A673 (cell line): ENCODE measurements at regions not wholly inside any gene's neighbourhood (a gene's known extent, or its start where the extent isn't known, plus 50 kb on each side); places are given as distances from the start of the nearest gene placed in this dataset.

Source experiments
- BruUV-seq: library from RNA; stranded (reverse); fragments of 400-500 nt; replicated peaks from 2 replicates; lab custom pipeline; 2021; lab: Mats Ljungman, UMichigan
- CTCF ChIA-PET: fragments of 300-600 bp; sonication (Branson Sonifier 250); formaldehyde crosslinking; loops from one replicate; lab custom pipeline; 2022; ENCODE audit warnings: antibody characterized with exemption; lab: Charles Lee
- POLR2A ChIA-PET: fragments of 300-600 bp; sonication (Branson Sonifier 250); formaldehyde crosslinking; loops from one replicate; lab custom pipeline; 2022; ENCODE audit warnings: antibody characterized with exemption; ENCODE audit not compliant: low non-redundant PET; lab: Charles Lee
- DNase-seq: peaks from one replicate; pipeline ENCODE4 v3.0.0-alpha.2; 2015; ENCODE audit warnings: low spot score
- H3K27ac ChIP-seq: fragments of 200-600 bp; sonication (generic); 2 replicates; pipeline ENCODE4 v1.5.1; 2016; ENCODE audit warnings: mixed run types, low read depth, mild to moderate bottlenecking, mixed read lengths, antibody characterized with exemption, low read length; ENCODE audit not compliant: poor library complexity, severe bottlenecking
- H3K27me3 ChIP-seq: fragments of 200-600 bp; sonication (generic); replicated peaks from 2 replicates; pipeline ENCODE4 v1.6.1; 2017; ENCODE audit warnings: mixed run types, low read depth, mild to moderate bottlenecking, mixed read lengths, antibody characterized with exemption, low read length; ENCODE audit not compliant: insufficient read depth, poor library complexity
- H3K36me3 ChIP-seq: fragments of 200-600 bp; sonication (generic); 2 replicates; pipeline ENCODE4 v1.6.1; 2016; ENCODE audit warnings: mixed run types, mild to moderate bottlenecking, mixed read lengths, antibody characterized with exemption, low read length; ENCODE audit not compliant: insufficient read depth, poor library complexity, severe bottlenecking
- H3K4me1 ChIP-seq: fragments of 200-600 bp; sonication (generic); 2 replicates; pipeline ENCODE4 v1.6.1; 2017; ENCODE audit warnings: mixed run types, mild to moderate bottlenecking, mixed read lengths, antibody characterized with exemption, low read length; ENCODE audit not compliant: insufficient read depth, poor library complexity, severe bottlenecking
- H3K4me3 ChIP-seq: fragments of 200-600 bp; sonication (generic); 2 replicates; pipeline ENCODE4 v1.5.1; 2016; ENCODE audit warnings: low read depth, mixed run types, mild to moderate bottlenecking, mixed read lengths, low read length; ENCODE audit not compliant: poor library complexity, severe bottlenecking
- H3K9me3 ChIP-seq: fragments of 200-600 bp; sonication (generic); 2 replicates; pipeline ENCODE4 v1.6.1; 2016; ENCODE audit warnings: mixed run types, low read depth, mild to moderate bottlenecking, mixed read lengths, antibody characterized with exemption, low read length; ENCODE audit not compliant: poor library complexity, severe bottlenecking
- EZH2 ChIP-seq: fragments of 200-600 bp; sonication (generic); IDR thresholded peaks from 2 replicates; pipeline ENCODE4 v1.6.1; 2017; ENCODE audit warnings: borderline replicate concordance, low read depth, mild to moderate bottlenecking, mixed read lengths, antibody characterized with exemption, low read length; ENCODE audit not compliant: poor library complexity, severe bottlenecking
- intact Hi-C: fragments of 100-400 bp; cut with micrococcal nuclease; formaldehyde crosslinking; loops from one replicate; pipeline ENCODE4 v1.10.0; 2022; ENCODE audit not compliant: unreplicated experiment
- TF ChIP-seq, protein P1 (sequence below): fragments of 300-800, 200-600 bp; sonication (generic); conservative IDR thresholded peaks from 2 replicates; pipeline ENCODE4 v1.5.1; 2017; ENCODE audit warnings: low read depth, mild to moderate bottlenecking, antibody characterized with exemption, low read length, moderate library complexity, mixed read lengths

DNA sequence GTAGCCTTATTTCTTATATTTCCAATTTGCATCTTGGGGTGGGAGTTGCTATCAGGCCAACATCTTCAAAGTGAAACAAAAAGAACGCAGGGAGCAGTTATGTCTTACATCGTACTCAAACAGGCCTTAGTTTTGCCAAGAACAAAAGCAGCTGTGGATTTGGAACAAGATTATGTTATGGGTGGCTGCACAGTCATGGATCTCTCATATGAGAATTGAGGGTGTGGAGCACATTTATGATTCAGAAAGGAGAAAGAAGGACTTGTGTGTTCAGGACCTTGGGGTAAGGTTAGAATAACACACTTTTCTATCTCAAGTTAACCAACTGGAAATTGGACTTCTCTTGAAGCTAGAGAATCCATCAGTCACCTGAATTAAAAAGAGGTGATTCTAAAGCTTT, 259.9 kb downstream of the FOXA2 start:
- Histone ChIP-seq H3K9me3 (no peaks in the 10 kb centered on the region), H3K27me3 (peaks cover 35% of the 10 kb centered on the region), H3K4me1 (no peaks in the 10 kb centered on the region), H3K27ac (no peak overlapping the region), H3K4me3 (no peak overlapping the region), H3K36me3 (no peaks in the 10 kb centered on the region)
- intact Hi-C loops = no loop called here
- no TSS peak for BruUV-seq
- TF ChIP-seq, protein P1, sequence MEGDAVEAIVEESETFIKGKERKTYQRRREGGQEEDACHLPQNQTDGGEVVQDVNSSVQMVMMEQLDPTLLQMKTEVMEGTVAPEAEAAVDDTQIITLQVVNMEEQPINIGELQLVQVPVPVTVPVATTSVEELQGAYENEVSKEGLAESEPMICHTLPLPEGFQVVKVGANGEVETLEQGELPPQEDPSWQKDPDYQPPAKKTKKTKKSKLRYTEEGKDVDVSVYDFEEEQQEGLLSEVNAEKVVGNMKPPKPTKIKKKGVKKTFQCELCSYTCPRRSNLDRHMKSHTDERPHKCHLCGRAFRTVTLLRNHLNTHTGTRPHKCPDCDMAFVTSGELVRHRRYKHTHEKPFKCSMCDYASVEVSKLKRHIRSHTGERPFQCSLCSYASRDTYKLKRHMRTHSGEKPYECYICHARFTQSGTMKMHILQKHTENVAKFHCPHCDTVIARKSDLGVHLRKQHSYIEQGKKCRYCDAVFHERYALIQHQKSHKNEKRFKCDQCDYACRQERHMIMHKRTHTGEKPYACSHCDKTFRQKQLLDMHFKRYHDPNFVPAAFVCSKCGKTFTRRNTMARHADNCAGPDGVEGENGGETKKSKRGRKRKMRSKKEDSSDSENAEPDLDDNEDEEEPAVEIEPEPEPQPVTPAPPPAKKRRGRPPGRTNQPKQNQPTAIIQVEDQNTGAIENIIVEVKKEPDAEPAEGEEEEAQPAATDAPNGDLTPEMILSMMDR = no peak
- no peak for TF ChIP-seq EZH2
- DNase-seq = no peak
- CTCF ChIA-PET = no interaction called here
- POLR2A ChIA-PET = no interaction called here

DNA sequence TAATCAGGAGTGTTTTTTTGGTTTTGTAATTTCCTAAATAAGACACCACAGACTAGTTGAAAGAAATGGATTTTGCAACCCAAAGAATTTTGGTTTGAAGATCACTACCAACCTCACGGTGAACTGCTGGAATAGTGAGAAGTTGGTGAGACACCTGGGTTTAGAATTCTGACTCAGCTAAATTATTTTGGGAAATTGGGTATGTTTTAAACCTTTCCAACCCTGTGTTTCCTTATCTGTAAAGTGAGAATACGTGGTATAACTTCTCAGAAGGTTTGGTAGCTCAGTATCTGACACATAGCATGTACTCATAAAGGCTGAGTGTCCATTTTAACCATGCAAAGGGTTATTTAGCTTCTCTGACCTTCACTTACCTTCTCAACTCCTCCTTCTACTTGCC, 261.9 kb downstream of the FOXA2 start:
- no peak overlapping the region for H3K27ac ChIP-seq
- TF ChIP-seq, protein P1 = no peak
- TF ChIP-seq EZH2 = no peak
- H3K4me3 ChIP-seq = no peak overlapping the region
- H3K27me3 ChIP-seq = peaks cover 37% of the 10 kb centered on the region
- ChIA-PET CTCF (no interaction called here), POLR2A (no interaction called here)
- H3K36me3 ChIP-seq = no peaks in the 10 kb centered on the region
- no peaks in the 10 kb centered on the region for H3K9me3 ChIP-seq
- intact Hi-C loops = no loop called here
- no peaks in the 10 kb centered on the region for H3K4me1 ChIP-seq
- no TSS peak for BruUV-seq
- DNase-seq = no peak

DNA sequence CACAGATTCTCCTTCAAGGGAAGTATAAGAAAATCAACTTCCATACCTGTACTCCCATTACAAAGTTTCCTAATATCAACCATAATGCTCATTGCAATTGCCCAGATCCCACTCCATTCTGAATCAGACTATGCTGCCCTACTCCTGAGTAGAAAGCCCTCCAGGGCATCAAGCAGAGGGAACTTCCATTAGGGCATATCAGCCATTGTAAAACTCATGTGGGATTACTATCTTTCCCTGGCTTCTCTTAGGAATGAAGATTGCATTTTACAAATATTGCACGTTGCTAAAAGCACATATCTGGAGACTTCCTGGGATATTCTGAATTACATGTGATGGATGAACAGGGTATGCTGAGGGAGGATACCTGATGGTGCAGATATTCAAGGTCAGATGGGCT, 263.2 kb downstream of the FOXA2 start:
- intact Hi-C loops = no loop called here
- no peak overlapping the region for H3K27ac ChIP-seq
- peaks cover 37% of the 10 kb centered on the region for H3K27me3 ChIP-seq
- H3K4me3 ChIP-seq = no peak overlapping the region
- POLR2A ChIA-PET = no interaction called here
- no peaks in the 10 kb centered on the region for H3K36me3 ChIP-seq
- BruUV-seq = no TSS peak
- CTCF ChIA-PET = no interaction called here
- no peaks in the 10 kb centered on the region for H3K4me1 ChIP-seq
- TF ChIP-seq, protein P1 = no peak
- no peak for TF ChIP-seq EZH2
- no peak for DNase-seq
- no peaks in the 10 kb centered on the region for H3K9me3 ChIP-seq
